DOHH2 (cell line): ENCODE measurements at regions not wholly inside any gene's neighbourhood (a gene's known extent, or its start where the extent isn't known, plus 50 kb on each side); places are given as distances from the start of the nearest gene placed in this dataset.
A peak's percentile ranks its signal among the peaks of the same experiment; 100 is the strongest.

Experiments used
- H3F3A ChIP-seq: fragments of 200-600 bp; sonication (generic), shearing (Covaris generic); 2 replicates; pipeline ENCODE4 v1.6.0; 2016; ENCODE audit warnings: antibody characterized with exemption, mild to moderate bottlenecking; ENCODE audit not compliant: control insufficient read depth, insufficient read depth
- H3K27ac ChIP-seq: fragments of 200-600 bp; sonication (generic); 2 replicates; pipeline ENCODE4 v1.5.1; 2014; ENCODE audit warnings: low read depth, mild to moderate bottlenecking, low read length, moderate library complexity
- H3K27me3 ChIP-seq: fragments of 200-600 bp; sonication (generic); 2 replicates; pipeline ENCODE4 v1.6.1; 2014; ENCODE audit warnings: mild to moderate bottlenecking, low read length, mixed read lengths; ENCODE audit not compliant: control insufficient read depth
- H3K36me3 ChIP-seq: fragments of 200-600 bp; sonication (generic); 2 replicates; pipeline ENCODE4 v1.6.1; 2014; ENCODE audit warnings: mild to moderate bottlenecking, low read length, moderate library complexity, mixed read lengths; ENCODE audit not compliant: control insufficient read depth
- H3K4me1 ChIP-seq: fragments of 200-600 bp; sonication (generic); 2 replicates; pipeline ENCODE4 v1.6.1; 2014; ENCODE audit warnings: mild to moderate bottlenecking, low read length, mixed read lengths; ENCODE audit not compliant: control insufficient read depth
- H3K4me2 ChIP-seq: fragments of 200-600 bp; sonication (generic); 2 replicates; pipeline ENCODE4 v1.6.0; 2014; ENCODE audit warnings: mild to moderate bottlenecking, low read length, moderate library complexity
- H3K4me3 ChIP-seq: fragments of 200-600 bp; sonication (generic); 2 replicates; pipeline ENCODE4 v1.5.1; 2014; ENCODE audit warnings: mild to moderate bottlenecking, low read length, mixed read lengths
- H3K79me2 ChIP-seq: fragments of 200-600 bp; sonication (generic); 2 replicates; pipeline ENCODE4 v1.6.1; 2014; ENCODE audit warnings: mild to moderate bottlenecking, low read length, mixed read lengths; ENCODE audit not compliant: control insufficient read depth
- H3K9me2 ChIP-seq: fragments of 200-600 bp; sonication (generic); replicated peaks from 2 replicates; pipeline ENCODE4 v1.6.1; 2014; ENCODE audit warnings: mild to moderate bottlenecking, low read length, mixed read lengths; ENCODE audit not compliant: control insufficient read depth
- H3K9me3 ChIP-seq: fragments of 200-600 bp; sonication (generic); 2 replicates; pipeline ENCODE4 v1.6.1; 2014; ENCODE audit warnings: antibody characterized with exemption, low read length, mixed read lengths; ENCODE audit not compliant: control insufficient read depth, insufficient read depth
- H4K20me1 ChIP-seq: fragments of 200-600 bp; sonication (generic); 2 replicates; pipeline ENCODE4 v1.6.0; 2014; ENCODE audit warnings: low read depth, mild to moderate bottlenecking, antibody characterized with exemption, low read length, moderate library complexity; ENCODE audit not compliant: control insufficient read depth, insufficient read depth
- EZH2phosphoT487 ChIP-seq: fragments of 200-600 bp; sonication (generic); IDR thresholded peaks from 2 replicates; pipeline ENCODE4 v1.6.1; 2017; ENCODE audit warnings: borderline replicate concordance, mild to moderate bottlenecking, antibody characterized with exemption, low read length, moderate library complexity, mixed read lengths
- TF ChIP-seq, protein P1 (sequence below): fragments of 200-600 bp; sonication (generic); IDR thresholded peaks from one replicate; pipeline ENCODE4 v1.5.1; 2014; ENCODE audit warnings: antibody characterized with exemption, mild to moderate bottlenecking, low read depth, low read length; ENCODE audit not compliant: poor library complexity, severe bottlenecking

DNA sequence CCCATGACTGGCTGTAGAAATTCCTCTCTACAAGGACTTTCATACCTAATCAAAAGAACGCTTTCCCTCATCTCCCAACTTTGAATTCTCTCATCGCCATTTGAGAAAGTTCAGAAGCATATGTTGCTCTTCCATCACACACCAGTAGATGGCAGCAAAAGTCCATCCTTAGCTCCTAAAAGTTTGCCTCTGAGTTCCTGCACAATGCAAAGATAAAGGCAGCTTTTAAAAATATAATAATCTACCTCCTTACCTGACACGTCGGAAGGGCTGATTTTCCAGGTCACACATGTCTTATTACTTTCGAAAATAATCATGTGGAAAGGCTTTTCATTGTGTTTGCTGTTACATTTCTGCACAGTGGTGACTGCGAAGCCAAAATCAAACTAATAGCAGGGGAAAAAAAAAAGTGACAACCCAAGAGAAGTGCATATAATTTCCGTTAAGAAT is 456.7 kb upstream of the SEL1L start:
- no peak overlapping the region for H3K27ac ChIP-seq
- no peaks in the 10 kb centered on the region for H3K9me3 ChIP-seq
- no peak overlapping the region for H3K4me3 ChIP-seq
- no peaks in the 10 kb centered on the region for H3F3A ChIP-seq
- no peaks in the 10 kb centered on the region for H4K20me1 ChIP-seq
- H3K79me2 ChIP-seq, result no peaks in the 10 kb centered on the region
- no peak overlapping the region for H3K4me2 ChIP-seq
- no peaks in the 10 kb centered on the region for H3K9me2 ChIP-seq
- no peaks in the 10 kb centered on the region for H3K36me3 ChIP-seq
- no peaks in the 10 kb centered on the region for H3K4me1 ChIP-seq
- H3K27me3 ChIP-seq, result 0 out of 2 replicates have a peak, but pooled peaks cover 2% of the 10 kb centered on the region
- TF ChIP-seq, protein P1, sequence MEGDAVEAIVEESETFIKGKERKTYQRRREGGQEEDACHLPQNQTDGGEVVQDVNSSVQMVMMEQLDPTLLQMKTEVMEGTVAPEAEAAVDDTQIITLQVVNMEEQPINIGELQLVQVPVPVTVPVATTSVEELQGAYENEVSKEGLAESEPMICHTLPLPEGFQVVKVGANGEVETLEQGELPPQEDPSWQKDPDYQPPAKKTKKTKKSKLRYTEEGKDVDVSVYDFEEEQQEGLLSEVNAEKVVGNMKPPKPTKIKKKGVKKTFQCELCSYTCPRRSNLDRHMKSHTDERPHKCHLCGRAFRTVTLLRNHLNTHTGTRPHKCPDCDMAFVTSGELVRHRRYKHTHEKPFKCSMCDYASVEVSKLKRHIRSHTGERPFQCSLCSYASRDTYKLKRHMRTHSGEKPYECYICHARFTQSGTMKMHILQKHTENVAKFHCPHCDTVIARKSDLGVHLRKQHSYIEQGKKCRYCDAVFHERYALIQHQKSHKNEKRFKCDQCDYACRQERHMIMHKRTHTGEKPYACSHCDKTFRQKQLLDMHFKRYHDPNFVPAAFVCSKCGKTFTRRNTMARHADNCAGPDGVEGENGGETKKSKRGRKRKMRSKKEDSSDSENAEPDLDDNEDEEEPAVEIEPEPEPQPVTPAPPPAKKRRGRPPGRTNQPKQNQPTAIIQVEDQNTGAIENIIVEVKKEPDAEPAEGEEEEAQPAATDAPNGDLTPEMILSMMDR, result peak; percentile 70
- TF ChIP-seq EZH2phosphoT487, result no peak

- H4K20me1 ChIP-seq, result no peaks in the 10 kb centered on the region
- H3K4me3 ChIP-seq, result no peak overlapping the region
- H3K27ac ChIP-seq, result no peak overlapping the region
- no peaks in the 10 kb centered on the region for H3K36me3 ChIP-seq
- TF ChIP-seq EZH2phosphoT487, result no peak
- TF ChIP-seq, protein P1, result peak; percentile 49
- H3K9me2 ChIP-seq, result no peaks in the 10 kb centered on the region
- H3K4me1 ChIP-seq, result no peaks in the 10 kb centered on the region
- H3K4me2 ChIP-seq, result no peak overlapping the region
- no peaks in the 10 kb centered on the region for H3F3A ChIP-seq
- 0 out of 2 replicates have a peak, but pooled peaks cover 2% of the 10 kb centered on the region for H3K27me3 ChIP-seq
- no peaks in the 10 kb centered on the region for H3K79me2 ChIP-seq
- H3K9me3 ChIP-seq, result no peaks in the 10 kb centered on the region
Observed at GRCh38 chr14:81991998-81992397, 458.3 kb upstream of the SEL1L start.

DNA sequence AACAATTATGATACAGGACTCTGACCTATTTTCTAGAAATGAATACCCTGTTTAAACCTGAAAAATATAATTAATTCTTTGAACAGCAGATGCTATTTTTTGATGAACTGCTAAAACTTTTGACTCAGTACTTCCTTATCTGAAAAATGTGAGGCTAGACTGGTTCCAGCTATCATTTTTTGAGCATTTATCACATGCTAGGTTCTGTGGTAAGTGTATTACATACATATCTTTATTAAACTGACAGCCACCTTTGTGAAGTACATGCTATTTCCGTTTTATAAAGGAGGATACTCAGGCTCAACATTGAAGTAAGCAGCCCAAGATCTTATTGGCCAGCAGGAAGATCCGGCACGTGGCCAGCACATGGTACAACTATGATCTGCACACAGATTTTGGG is 459.8 kb upstream of the SEL1L start:
- H3F3A ChIP-seq, result no peaks in the 10 kb centered on the region
- H3K4me2 ChIP-seq, result no peak overlapping the region
- H4K20me1 ChIP-seq, result no peaks in the 10 kb centered on the region
- H3K79me2 ChIP-seq, result no peaks in the 10 kb centered on the region
- H3K4me3 ChIP-seq, result no peak overlapping the region
- no peaks in the 10 kb centered on the region for H3K36me3 ChIP-seq
- no peaks in the 10 kb centered on the region for H3K4me1 ChIP-seq
- H3K27ac ChIP-seq, result no peak overlapping the region
- H3K27me3 ChIP-seq, result no peaks in the 10 kb centered on the region
- no peaks in the 10 kb centered on the region for H3K9me2 ChIP-seq
- H3K9me3 ChIP-seq, result no peaks in the 10 kb centered on the region
- TF ChIP-seq EZH2phosphoT487, result no peak

DNA sequence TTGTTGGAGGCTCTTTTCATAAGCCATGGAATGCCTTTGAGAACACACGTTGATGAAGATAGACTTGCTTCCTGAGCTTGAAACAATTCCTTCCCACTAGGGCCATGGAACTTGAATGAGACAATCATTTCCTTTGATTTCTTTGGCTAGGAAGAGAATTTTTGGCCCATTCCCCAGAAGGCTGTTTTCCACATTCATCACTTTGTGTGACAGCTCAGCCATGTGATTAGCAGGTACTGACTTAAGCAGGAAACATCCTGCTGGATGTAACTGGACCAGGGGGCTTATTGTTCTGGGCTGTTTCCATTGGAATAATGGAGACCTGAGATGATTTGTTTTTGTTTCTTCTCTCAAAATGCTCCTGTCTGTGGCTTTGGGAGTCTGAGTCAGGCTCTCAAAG is 469.8 kb upstream of the SEL1L start:
- TF ChIP-seq, protein P1, result no peak
- no peak for TF ChIP-seq EZH2phosphoT487

More for the DNA sequence above, 469.8 kb upstream of the SEL1L start:
- H3K36me3 ChIP-seq, result no peaks in the 10 kb centered on the region
- H3K4me2 ChIP-seq, result no peak overlapping the region
- H3K4me3 ChIP-seq, result no peak overlapping the region
- H3K79me2 ChIP-seq, result no peaks in the 10 kb centered on the region
- no peak overlapping the region for H3K27ac ChIP-seq
- H3K9me2 ChIP-seq, result no peaks in the 10 kb centered on the region
- H3K4me1 ChIP-seq, result no peaks in the 10 kb centered on the region
- no peaks in the 10 kb centered on the region for H3F3A ChIP-seq
- H3K27me3 ChIP-seq, result no peaks in the 10 kb centered on the region
- H4K20me1 ChIP-seq, result no peaks in the 10 kb centered on the region
- H3K9me3 ChIP-seq, result no peaks in the 10 kb centered on the region
